Thyroid gland (tissue), 4 donors: ENCODE measurements at regions not wholly inside any gene's neighbourhood (a gene's known extent, or its start where the extent isn't known, plus 50 kb on each side); places are given as distances from the start of the nearest gene placed in this dataset.

Experiments used
- DNase-seq, 2 donors: peaks; one replicate each; pipeline ENCODE4 v3.0.0-alpha.2; 2019
- H3K27ac ChIP-seq, 3 donors: fragments of 200-600 bp; sonication (generic); 1 replicate in 2 of 3; 2 replicates in 1 of 3; pipeline ENCODE4 v1.5.1; 2016 to 2019; ENCODE audit warnings: mild to moderate bottlenecking in 1 of 3, moderate library complexity in 1 of 3
- H3K27me3 ChIP-seq: fragments of 200-600 bp; sonication (generic); one replicate; pipeline ENCODE4 v1.5.1; 2019
- H3K36me3 ChIP-seq, 2 donors: fragments of 200-600 bp; sonication (generic); one replicate each; pipeline ENCODE4 v1.5.1; 2016 to 2019
- H3K4me1 ChIP-seq, 2 donors: fragments of 200-600 bp; sonication (generic); one replicate each; pipeline ENCODE4 v1.5.1; 2017 to 2019
- H3K4me3 ChIP-seq, 3 donors: fragments of 200-600 bp; sonication (generic); replicated peaks in 1 of 3; 1 replicate in 2 of 3; 2 replicates in 1 of 3; pipeline ENCODE4 v1.5.1; 2016; ENCODE audit warnings: mild to moderate bottlenecking in 1 of 3
- H3K9me3 ChIP-seq: fragments of 200-600 bp; sonication (generic); one replicate; pipeline ENCODE4 v1.5.1; 2017
- CTCF ChIP-seq, 6 experiments: fragments of 200-600 bp in 3 of 6; fragments of 450-650 bp in 3 of 6; sonication (generic) in 3 of 6; IDR thresholded peaks; one replicate each; pipeline ENCODE4 v1.5.1; 2016 to 2019; ENCODE audit warnings: antibody characterized with exemption in 6 of 6, mild to moderate bottlenecking in 2 of 6, inconsistent platforms in 1 of 6, moderate library complexity in 1 of 6
- POLR2A ChIP-seq, 2 donors: fragments of 450-650 bp; IDR thresholded peaks; one replicate each; pipeline ENCODE4 v1.6.1; 2017; ENCODE audit warnings: antibody characterized with exemption in 2 of 2, mild to moderate bottlenecking in 2 of 2, moderate library complexity in 1 of 2
- WGBS, 2 donors: methylation state at CpG; one replicate each; pipeline ENCODE4 v1.1.5; 2017; 5-methylcytosine and 5-hydroxymethylcytosine counted together
- intact Hi-C: fragments of 100-400 bp; cut with DNase I; formaldehyde crosslinking; loops from one replicate; pipeline ENCODE4 v1.15.1; 2023

GRCh38 chr3:66609660-66610561 lies 109.1 kb upstream of the LRIG1 start:
- H3K27ac ChIP-seq: no peak overlapping the region

GRCh38 chr3:66610562-66610909 lies 109.7 kb upstream of the LRIG1 start:
- intact Hi-C loops: no loop called here
- no peaks in the 10 kb centered on the region for H3K9me3 ChIP-seq
- 95 to 97% methylated on average over 5 of the region's 5 CpGs for WGBS, 2 donors
- H3K27me3 ChIP-seq: no peaks in the 10 kb centered on the region
- no peak for TF ChIP-seq CTCF (IDR thresholded peaks at IDR 0.05)
- TF ChIP-seq POLR2A (IDR thresholded peaks at IDR 0.05): no peak
- DNase-seq: no peak
- no peak overlapping the region for H3K27ac ChIP-seq
- no peaks in the 10 kb centered on the region for H3K36me3 ChIP-seq
- H3K4me3 ChIP-seq: no peak overlapping the region
- H3K4me1 ChIP-seq: no peaks in the 10 kb centered on the region

More at GRCh38 chr3:66609660-66610561, 109.1 kb upstream of the LRIG1 start:
- WGBS, 2 donors: 76 to 80% methylated on average over 8 of the region's 8 CpGs
- H3K36me3 ChIP-seq: no peaks in the 10 kb centered on the region
- H3K4me1 ChIP-seq: no peaks in the 10 kb centered on the region
- DNase-seq: peak; percentile 14 to 20
- intact Hi-C loops: no loop called here
- H3K9me3 ChIP-seq: no peaks in the 10 kb centered on the region
- no peak for TF ChIP-seq CTCF (IDR thresholded peaks at IDR 0.05)
- TF ChIP-seq POLR2A (IDR thresholded peaks at IDR 0.05): no peak
- H3K27me3 ChIP-seq: no peaks in the 10 kb centered on the region
- no peak overlapping the region for H3K4me3 ChIP-seq

GRCh38 chr3:66615643-66616301 lies 115.0 kb upstream of the LRIG1 start:
- H3K4me1 ChIP-seq: no peaks in the 10 kb centered on the region
- intact Hi-C loops: no loop called here
- no peaks in the 10 kb centered on the region for H3K27me3 ChIP-seq
- 76 to 83% methylated on average over 5 of the region's 5 CpGs for WGBS, 2 donors
- DNase-seq: no peak
- H3K9me3 ChIP-seq: no peaks in the 10 kb centered on the region
- H3K36me3 ChIP-seq: no peaks in the 10 kb centered on the region
- H3K4me3 ChIP-seq: no peak overlapping the region
- H3K27ac ChIP-seq: no peak overlapping the region
- no peak for TF ChIP-seq CTCF (IDR thresholded peaks at IDR 0.05)
- no peak for TF ChIP-seq POLR2A (IDR thresholded peaks at IDR 0.05)

- intact Hi-C loops: no loop called here
- TF ChIP-seq CTCF (IDR thresholded peaks at IDR 0.05): no peak
- no peak for TF ChIP-seq POLR2A (IDR thresholded peaks at IDR 0.05)
- no peaks in the 10 kb centered on the region for H3K36me3 ChIP-seq
- H3K27me3 ChIP-seq: no peaks in the 10 kb centered on the region
- WGBS, 2 donors: 82 to 83% methylated on average over 2 of the region's 2 CpGs
- H3K4me3 ChIP-seq: no peak overlapping the region
- no peaks in the 10 kb centered on the region for H3K4me1 ChIP-seq
- H3K27ac ChIP-seq: no peak overlapping the region
- no peak for DNase-seq
- H3K9me3 ChIP-seq: no peaks in the 10 kb centered on the region
Observed at GRCh38 chr3:66617351-66617750, 116.5 kb upstream of the LRIG1 start.

GRCh38 chr3:66618066-66618465 lies 117.2 kb upstream of the LRIG1 start:
- TF ChIP-seq CTCF (IDR thresholded peaks at IDR 0.05) (no peak), POLR2A (IDR thresholded peaks at IDR 0.05) (no peak)
- H3K36me3 ChIP-seq: no peaks in the 10 kb centered on the region
- H3K27ac ChIP-seq: no peak overlapping the region
- no peaks in the 10 kb centered on the region for H3K9me3 ChIP-seq
- H3K4me3 ChIP-seq: no peak overlapping the region
- no peak for DNase-seq
- 64 to 85% methylated on average over 4 of the region's 4 CpGs for WGBS, 2 donors
- no peaks in the 10 kb centered on the region for H3K4me1 ChIP-seq
- intact Hi-C loops: no loop called here
- no peaks in the 10 kb centered on the region for H3K27me3 ChIP-seq
